Kidney (tissue), 13 donors: ENCODE measurements at regions not wholly inside any gene's neighbourhood (a gene's known extent, or its start where the extent isn't known, plus 50 kb on each side); places are given as distances from the start of the nearest gene placed in this dataset.

Source experiments
- DNase-seq, 5 donors: peaks; one replicate each; pipeline ENCODE4 v3.0.0-alpha.2; 2013 to 2020
- FAIRE-seq: peaks from 2 replicates; lab custom pipeline; 2012; peaks lifted over from hg19 to GRCh38; lab: Jason Lieb, UNC
- H3K27ac ChIP-seq, 2 donors: one replicate each; pipeline ENCODE4 v1.7.0; 2013; ENCODE audit warnings: low read depth in 2 of 2, low read length in 2 of 2, inconsistent platforms in 1 of 2
- H3K27me3 ChIP-seq: one replicate; pipeline ENCODE4 v1.7.1; 2013; ENCODE audit warnings: low read length, inconsistent platforms; ENCODE audit not compliant: control insufficient read depth, insufficient read depth
- H3K36me3 ChIP-seq, 3 donors: one replicate each; pipeline versions ENCODE4 v1.7.0 to v1.7.1; 2013; ENCODE audit warnings: low read length in 3 of 3, control low read depth in 1 of 3, inconsistent platforms in 1 of 3; ENCODE audit not compliant: insufficient read depth in 3 of 3, control insufficient read depth in 2 of 3
- H3K4me1 ChIP-seq, 3 donors: one replicate each; pipeline versions ENCODE4 v1.7.0 to v1.7.1; 2013; ENCODE audit warnings: low read length in 3 of 3, inconsistent platforms in 1 of 3, low read depth in 1 of 3; ENCODE audit not compliant: control insufficient read depth in 2 of 3, insufficient read depth in 2 of 3
- H3K4me3 ChIP-seq, 3 donors: one replicate each; pipeline versions ENCODE4 v1.7.0 to v1.8.1; 2013; ENCODE audit warnings: low read length in 3 of 3, control low read depth in 1 of 3, inconsistent platforms in 1 of 3
- H3K9ac ChIP-seq, 3 donors: one replicate each; pipeline versions ENCODE4 v1.7.0 to v1.7.1; 2013; ENCODE audit warnings: low read length in 3 of 3, control low read depth in 1 of 3, inconsistent platforms in 1 of 3
- H3K9me3 ChIP-seq, 3 donors: one replicate each; pipeline versions ENCODE4 v1.7.0 to v1.7.1; 2013; ENCODE audit warnings: low read length in 3 of 3, control low read depth in 1 of 3, inconsistent platforms in 1 of 3; ENCODE audit not compliant: control insufficient read depth in 2 of 3, insufficient read depth in 1 of 3
- CTCF ChIP-seq: IDR thresholded peaks from 3 replicates; pipeline ENCODE4 v1.5.1; 2012; ENCODE audit warnings: mild to moderate bottlenecking, moderate library complexity, borderline replicate concordance; ENCODE audit not compliant: insufficient read depth; ENCODE audit errors: extremely low read depth
- intact Hi-C: fragments of 100-400 bp; cut with DNase I; formaldehyde crosslinking; loops from one replicate; pipeline ENCODE4 v1.11.1; 2022
- donor health status: control.
- donor health status: control.
- donor health status: control.
- donor health status: control.
- donor health status: control.
- donor health status: DM: yes; HTN: yes; CAD: no.
- donor health status: Normal renal cell carcinoma (clear cell type).

GRCh38 chr2:31726457-31726856 lies 145.7 kb upstream of the SRD5A2 start:
- DNase-seq: no peak
- Histone ChIP-seq H3K4me1 (no peaks in the 10 kb centered on the region), H3K27me3 (no peaks in the 10 kb centered on the region), H3K36me3 (no peaks in the 10 kb centered on the region), H3K4me3 (no peak overlapping the region), H3K27ac (no peak overlapping the region), H3K9ac (no peak overlapping the region), H3K9me3 (no peaks in the 10 kb centered on the region)
- intact Hi-C loops: no loop called here
- no peak for TF ChIP-seq CTCF
- FAIRE-seq: no peak

GRCh38 chr2:31725444-31725843 lies 144.7 kb upstream of the SRD5A2 start:
- Histone ChIP-seq H3K9ac (no peak overlapping the region), H3K36me3 (no peaks in the 10 kb centered on the region), H3K27me3 (no peaks in the 10 kb centered on the region), H3K4me3 (no peak overlapping the region), H3K9me3 (no peaks in the 10 kb centered on the region), H3K4me1 (no peaks in the 10 kb centered on the region), H3K27ac (no peak overlapping the region)
- DNase-seq: no peak
- intact Hi-C loops: no loop called here
- FAIRE-seq: no peak
- no peak for TF ChIP-seq CTCF

GRCh38 chr2:31711737-31712136 lies 131.0 kb upstream of the SRD5A2 start:
- H3K27me3 ChIP-seq: no peaks in the 10 kb centered on the region
- no peaks in the 10 kb centered on the region for H3K4me1 ChIP-seq
- no peak overlapping the region for H3K9ac ChIP-seq
- peaks cover 0 to 3% (median 0%) of the 10 kb centered on the region in 3 donors for H3K9me3 ChIP-seq
- H3K27ac ChIP-seq: no peak overlapping the region
- DNase-seq: no peak
- intact Hi-C loops: no loop called here
- TF ChIP-seq CTCF: no peak
- no peak for FAIRE-seq
- no peaks in the 10 kb centered on the region for H3K36me3 ChIP-seq
- no peak overlapping the region for H3K4me3 ChIP-seq

- H3K9ac ChIP-seq: no peak overlapping the region
- no peak overlapping the region for H3K4me3 ChIP-seq
- H3K9me3 ChIP-seq: peaks cover 0 to 3% (median 0%) of the 10 kb centered on the region in 3 donors
- no peaks in the 10 kb centered on the region for H3K36me3 ChIP-seq
- DNase-seq (no peak), FAIRE-seq (no peak)
- H3K27ac ChIP-seq: no peak overlapping the region
- TF ChIP-seq CTCF: no peak
- no peaks in the 10 kb centered on the region for H3K27me3 ChIP-seq
- no peaks in the 10 kb centered on the region for H3K4me1 ChIP-seq
- intact Hi-C loops: no loop called here
These were observed 129.4 kb upstream of the SRD5A2 start for GRCh38 chr2:31710121-31710520.
